BLaER1 treated with 17β-estradiol and CSF1 and Interleukin-3, amounts not matched to agents 10 nM and 100 nM (cell line): ENCODE measurements at regions not wholly inside any gene's neighbourhood (a gene's known extent, or its start where the extent isn't known, plus 50 kb on each side); places are given as distances from the start of the nearest gene placed in this dataset.

Experiments
- H3K27ac ChIP-seq, 11 experiments: shearing (Covaris generic); formaldehyde crosslinking; 2 replicates each; pipeline ENCODE4 v1.8.1; 2022
- H3K27me3 ChIP-seq, 11 experiments: shearing (Covaris generic); formaldehyde crosslinking; 2 replicates each; pipeline ENCODE4 v1.8.1; 2022
- H3K36me3 ChIP-seq, 11 experiments: shearing (Covaris generic); formaldehyde crosslinking; 2 replicates each; pipeline ENCODE4 v1.8.1; 2022
- H3K4me1 ChIP-seq, 10 experiments: shearing (Covaris generic); formaldehyde crosslinking; 2 replicates each; pipeline ENCODE4 v1.8.1; 2022
- H3K4me2 ChIP-seq, 11 experiments: shearing (Covaris generic); formaldehyde crosslinking; 2 replicates each; pipeline ENCODE4 v1.8.1; 2022
- H3K4me3 ChIP-seq, 10 experiments: shearing (Covaris generic); formaldehyde crosslinking; 2 replicates each; pipeline ENCODE4 v1.8.1; 2022
- H3K9ac ChIP-seq, 11 experiments: shearing (Covaris generic); formaldehyde crosslinking; 2 replicates each; pipeline ENCODE4 v1.8.1; 2022
- H3K9me3 ChIP-seq, 11 experiments: shearing (Covaris generic); formaldehyde crosslinking; replicated peaks in 1 of 11; 2 replicates each; pipeline ENCODE4 v1.8.1; 2022
- H4K20me1 ChIP-seq, 11 experiments: shearing (Covaris generic); formaldehyde crosslinking; 2 replicates each; pipeline ENCODE4 v1.8.1; 2022
- Cebpa-rat ChIP-seq, 11 experiments: shearing (Covaris generic); IDR thresholded peaks; 2 replicates each; pipeline ENCODE4 v1.8.1; 2022

- Histone ChIP-seq H3K36me3 (no peaks in the 10 kb centered on the region), H3K4me2 (no peak overlapping the region), H3K27me3 (no peaks in the 10 kb centered on the region), H3K4me3 (no peak overlapping the region), H3K9ac (no peak overlapping the region), H3K9me3 (peaks cover 16 to 20% (median 18%) of the 10 kb centered on the region in 11 experiments), H3K27ac (no peak overlapping the region), H4K20me1 (no peaks in the 10 kb centered on the region), H3K4me1 (peaks cover 0 to 10% (median 0%) of the 10 kb centered on the region in 10 experiments; a peak in 4 of 20 replicates)
- TF ChIP-seq Cebpa-rat (IDR thresholded peaks at IDR 0.05) = no peak
These were observed 351.6 kb upstream of the NCAM2 start for GRCh38 chr21:20646431-20647165.

- H3K9ac ChIP-seq = no peak overlapping the region
These were observed 350.6 kb upstream of the NCAM2 start for GRCh38 chr21:20647607-20648006.

GRCh38 chr21:20649231-20649630 is 349.0 kb upstream of the NCAM2 start:
- no peak overlapping the region for H3K4me3 ChIP-seq
- peaks cover 0 to 10% (median 0%) of the 10 kb centered on the region in 10 experiments; a peak in 4 of 20 replicates for H3K4me1 ChIP-seq
- H3K36me3 ChIP-seq = no peaks in the 10 kb centered on the region
- peaks cover 16 to 20% (median 18%) of the 10 kb centered on the region in 11 experiments for H3K9me3 ChIP-seq
- no peaks in the 10 kb centered on the region for H4K20me1 ChIP-seq
- H3K4me2 ChIP-seq = no peak overlapping the region
- H3K27ac ChIP-seq = no peak overlapping the region
- no peaks in the 10 kb centered on the region for H3K27me3 ChIP-seq
- H3K9ac ChIP-seq = no peak overlapping the region
- no peak for TF ChIP-seq Cebpa-rat (IDR thresholded peaks at IDR 0.05)

More at GRCh38 chr21:20647607-20648006, 350.6 kb upstream of the NCAM2 start:
- Histone ChIP-seq H3K4me1 (peaks cover 0 to 10% (median 0%) of the 10 kb centered on the region in 10 experiments; a peak in 4 of 20 replicates), H3K4me3 (no peak overlapping the region), H3K27me3 (no peaks in the 10 kb centered on the region), H3K4me2 (peak overlapping the region in 2 of 11 experiments; percentile 4 to 27; a peak in 4 of 22 replicates), H4K20me1 (no peaks in the 10 kb centered on the region), H3K9me3 (peaks cover 16 to 20% (median 18%) of the 10 kb centered on the region in 11 experiments), H3K27ac (no peak overlapping the region), H3K36me3 (no peaks in the 10 kb centered on the region)
- TF ChIP-seq Cebpa-rat (IDR thresholded peaks at IDR 0.05) = no peak

- Histone ChIP-seq H3K36me3 (no peaks in the 10 kb centered on the region), H3K4me1 (peaks cover 0 to 2% (median 0%) of the 10 kb centered on the region in 10 experiments; a peak in 2 of 20 replicates), H3K9me3 (no peaks in the 10 kb centered on the region), H3K4me3 (no peak overlapping the region), H3K27ac (no peak overlapping the region), H3K27me3 (no peaks in the 10 kb centered on the region), H3K9ac (no peak overlapping the region), H4K20me1 (no peaks in the 10 kb centered on the region), H3K4me2 (no peak overlapping the region)
- TF ChIP-seq Cebpa-rat (IDR thresholded peaks at IDR 0.05) = no peak
These were observed 345.4 kb upstream of the NCAM2 start for GRCh38 chr21:20652846-20653245.

- no peaks in the 10 kb centered on the region for H3K4me1 ChIP-seq
- H3K27me3 ChIP-seq = no peaks in the 10 kb centered on the region
- no peak for TF ChIP-seq Cebpa-rat (IDR thresholded peaks at IDR 0.05)
- no peaks in the 10 kb centered on the region for H3K36me3 ChIP-seq
- no peak overlapping the region for H3K4me2 ChIP-seq
- no peak overlapping the region for H3K27ac ChIP-seq
- H3K4me3 ChIP-seq = no peak overlapping the region
- H3K9me3 ChIP-seq = no peaks in the 10 kb centered on the region
- H3K9ac ChIP-seq = no peak overlapping the region
- H4K20me1 ChIP-seq = no peaks in the 10 kb centered on the region
These were observed 337.0 kb upstream of the NCAM2 start for GRCh38 chr21:20661246-20661645.

- no peaks in the 10 kb centered on the region for H3K27me3 ChIP-seq
- no peaks in the 10 kb centered on the region for H3K36me3 ChIP-seq
- no peak overlapping the region for H3K4me3 ChIP-seq
- H4K20me1 ChIP-seq = no peaks in the 10 kb centered on the region
- no peak overlapping the region for H3K4me2 ChIP-seq
- no peaks in the 10 kb centered on the region for H3K4me1 ChIP-seq
- H3K9ac ChIP-seq = no peak overlapping the region
- H3K27ac ChIP-seq = no peak overlapping the region
- H3K9me3 ChIP-seq = no peaks in the 10 kb centered on the region
- no peak for TF ChIP-seq Cebpa-rat (IDR thresholded peaks at IDR 0.05)
These were observed 336.3 kb upstream of the NCAM2 start for GRCh38 chr21:20661745-20662422.

- Histone ChIP-seq H3K4me3 (no peak overlapping the region), H3K4me2 (no peak overlapping the region), H3K36me3 (no peaks in the 10 kb centered on the region), H3K27ac (no peak overlapping the region), H3K9ac (no peak overlapping the region), H4K20me1 (no peaks in the 10 kb centered on the region), H3K9me3 (no peaks in the 10 kb centered on the region), H3K4me1 (no peaks in the 10 kb centered on the region), H3K27me3 (no peaks in the 10 kb centered on the region)
- no peak for TF ChIP-seq Cebpa-rat (IDR thresholded peaks at IDR 0.05)
These were observed 335.7 kb upstream of the NCAM2 start for GRCh38 chr21:20662514-20662913.

GRCh38 chr21:20667931-20668330 is 330.3 kb upstream of the NCAM2 start:
- Histone ChIP-seq H4K20me1 (no peaks in the 10 kb centered on the region), H3K36me3 (no peaks in the 10 kb centered on the region), H3K9ac (no peak overlapping the region), H3K27me3 (no peaks in the 10 kb centered on the region), H3K4me1 (no peaks in the 10 kb centered on the region), H3K4me2 (no peak overlapping the region), H3K4me3 (no peak overlapping the region), H3K9me3 (peaks cover 1 to 6% (median 4%) of the 10 kb centered on the region in 11 experiments; a peak in 20 of 22 replicates), H3K27ac (no peak overlapping the region)
- TF ChIP-seq Cebpa-rat (IDR thresholded peaks at IDR 0.05) = no peak

- no peaks in the 10 kb centered on the region for H3K36me3 ChIP-seq
- H3K4me1 ChIP-seq = no peaks in the 10 kb centered on the region
- H3K27ac ChIP-seq = no peak overlapping the region
- H3K9ac ChIP-seq = no peak overlapping the region
- no peak overlapping the region for H3K4me2 ChIP-seq
- no peak for TF ChIP-seq Cebpa-rat (IDR thresholded peaks at IDR 0.05)
- no peaks in the 10 kb centered on the region for H3K27me3 ChIP-seq
- H3K4me3 ChIP-seq = no peak overlapping the region
- no peaks in the 10 kb centered on the region for H3K9me3 ChIP-seq
- H4K20me1 ChIP-seq = no peaks in the 10 kb centered on the region
These were observed 312.7 kb upstream of the NCAM2 start for GRCh38 chr21:20685475-20685874.
